ENCODE measurements at regions not wholly inside any gene's neighbourhood (a gene's known extent, or its start where the extent isn't known, plus 50 kb on each side); places are given as distances from the start of the nearest gene placed in this dataset.

DNA sequence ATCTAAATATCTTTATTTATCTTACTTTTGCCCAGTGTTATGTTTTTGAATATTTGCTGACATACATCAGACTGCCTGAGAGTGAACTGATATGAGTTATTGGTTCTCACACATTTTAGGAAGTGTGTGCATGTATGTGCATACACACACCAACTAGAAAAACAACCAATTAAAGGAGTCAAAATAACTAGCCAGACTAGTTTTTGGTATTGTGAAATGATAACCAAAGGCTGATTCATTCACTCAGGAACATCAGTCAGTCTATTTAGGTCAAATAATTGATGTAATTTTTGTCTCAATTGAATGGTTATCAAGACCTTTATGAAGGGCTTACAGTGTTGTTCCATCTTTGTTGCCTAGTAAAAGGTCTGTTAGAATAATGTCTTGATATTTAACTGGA lies 369.3 kb upstream of the VRK2 start:
- H3K9ac ChIP-seq = no peak overlapping the region
- no peak overlapping the region for H3K27ac ChIP-seq
- TF ChIP-seq CTCF (IDR thresholded peaks at IDR 0.05) = no peak
- H3K79me2 ChIP-seq = no peaks in the 10 kb centered on the region
- H3K4me2 ChIP-seq (ENCODE audit: low read length) = no peak overlapping the region
- no peak overlapping the region for H2AFZ ChIP-seq
- no peaks in the 10 kb centered on the region for H3K9me3 ChIP-seq (ENCODE audit: control insufficient read depth, low read length)
- no peaks in the 10 kb centered on the region for H3K4me1 ChIP-seq
- H3K36me3 ChIP-seq (ENCODE audit: control insufficient read depth, insufficient read depth, low read length) = no peaks in the 10 kb centered on the region
- no peaks in the 10 kb centered on the region for H3K27me3 ChIP-seq (ENCODE audit: control insufficient read depth, insufficient read depth, low read length)
- no peak overlapping the region for H3K4me3 ChIP-seq (ENCODE audit: low read depth, low read length)

- no peak overlapping the region for H3K9ac ChIP-seq
- no peak overlapping the region for H3K4me2 ChIP-seq (ENCODE audit: low read length)
- no peak overlapping the region for H3K27ac ChIP-seq
- H3K9me3 ChIP-seq (ENCODE audit: control insufficient read depth, low read length) = no peaks in the 10 kb centered on the region
- no peaks in the 10 kb centered on the region for H3K36me3 ChIP-seq (ENCODE audit: control insufficient read depth, insufficient read depth, low read length)
- H3K4me3 ChIP-seq (ENCODE audit: low read depth, low read length) = no peak overlapping the region
- no peaks in the 10 kb centered on the region for H3K79me2 ChIP-seq
- no peaks in the 10 kb centered on the region for H3K4me1 ChIP-seq
- no peak overlapping the region for H2AFZ ChIP-seq
- H3K27me3 ChIP-seq (ENCODE audit: control insufficient read depth, insufficient read depth, low read length) = no peaks in the 10 kb centered on the region
- TF ChIP-seq CTCF (IDR thresholded peaks at IDR 0.05) = no peak
Observed at GRCh38 chr2:57681650-57682049, 365.0 kb upstream of the VRK2 start.

DNA sequence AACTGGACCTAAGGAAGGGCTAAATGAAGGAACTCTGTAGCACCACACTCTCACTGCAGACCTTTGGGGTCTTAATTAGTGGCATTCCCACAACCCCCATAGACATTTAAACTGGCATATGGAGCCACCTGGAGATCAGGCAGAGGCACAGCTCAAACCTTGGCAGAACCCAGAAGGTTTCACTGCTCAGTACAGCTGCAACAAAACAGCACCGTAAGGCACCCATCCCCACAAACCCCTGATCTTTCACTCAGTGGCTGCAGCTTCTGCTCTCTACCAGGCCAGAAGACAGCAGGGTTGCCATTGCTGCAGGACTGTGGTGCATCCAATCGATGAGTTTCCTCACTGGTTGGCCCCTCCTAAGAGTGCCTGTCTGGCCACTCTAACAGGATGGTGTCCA lies 361.6 kb upstream of the VRK2 start:
- Histone ChIP-seq H3K4me1 (no peaks in the 10 kb centered on the region), H3K9me3 (ENCODE audit: control insufficient read depth, low read length) (no peaks in the 10 kb centered on the region), H3K4me3 (ENCODE audit: low read depth, low read length) (no peak overlapping the region), H3K27ac (no peak overlapping the region), H3K9ac (no peak overlapping the region), H3K27me3 (ENCODE audit: control insufficient read depth, insufficient read depth, low read length) (no peaks in the 10 kb centered on the region), H3K79me2 (no peaks in the 10 kb centered on the region), H2AFZ (no peak overlapping the region), H3K4me2 (ENCODE audit: low read length) (no peak overlapping the region), H3K36me3 (ENCODE audit: control insufficient read depth, insufficient read depth, low read length) (no peaks in the 10 kb centered on the region)
- TF ChIP-seq CTCF (IDR thresholded peaks at IDR 0.05) = no peak

DNA sequence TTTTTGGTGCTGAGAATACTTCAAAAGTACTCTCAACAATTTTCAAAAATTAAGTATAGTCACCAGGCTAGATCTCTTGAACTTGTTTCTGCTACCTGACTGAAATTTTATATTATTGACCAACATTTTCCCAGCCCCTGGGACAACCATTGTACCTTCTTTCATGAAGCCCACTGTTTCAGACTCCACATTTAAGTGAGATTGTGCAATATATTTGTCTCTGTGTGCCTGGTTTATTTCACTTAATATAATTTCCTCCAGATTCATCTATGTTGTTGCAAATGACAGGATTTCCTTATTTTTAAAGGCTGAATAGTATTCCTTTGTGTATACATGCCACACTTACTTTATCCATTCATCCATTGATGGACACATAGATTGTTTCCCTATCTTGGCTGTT lies 354.2 kb upstream of the VRK2 start:
- Histone ChIP-seq H3K27me3 (ENCODE audit: control insufficient read depth, insufficient read depth, low read length) (no peaks in the 10 kb centered on the region), H3K4me2 (ENCODE audit: low read length) (no peak overlapping the region), H3K4me1 (no peaks in the 10 kb centered on the region), H3K9ac (no peak overlapping the region), H3K4me3 (ENCODE audit: low read depth, low read length) (no peak overlapping the region), H3K79me2 (no peaks in the 10 kb centered on the region), H3K36me3 (ENCODE audit: control insufficient read depth, insufficient read depth, low read length) (no peaks in the 10 kb centered on the region), H2AFZ (no peak overlapping the region), H3K27ac (no peak overlapping the region), H3K9me3 (ENCODE audit: control insufficient read depth, low read length) (no peaks in the 10 kb centered on the region)
- no peak for TF ChIP-seq CTCF (IDR thresholded peaks at IDR 0.05)

- Histone ChIP-seq H3K4me2 (ENCODE audit: low read length) (no peak overlapping the region), H3K9me3 (ENCODE audit: control insufficient read depth, low read length) (no peaks in the 10 kb centered on the region), H3K4me1 (no peaks in the 10 kb centered on the region), H3K4me3 (ENCODE audit: low read depth, low read length) (no peak overlapping the region), H3K79me2 (no peaks in the 10 kb centered on the region), H2AFZ (no peak overlapping the region), H3K27ac (no peak overlapping the region), H3K9ac (no peak overlapping the region), H3K27me3 (ENCODE audit: control insufficient read depth, insufficient read depth, low read length) (no peaks in the 10 kb centered on the region), H3K36me3 (ENCODE audit: control insufficient read depth, insufficient read depth, low read length) (no peaks in the 10 kb centered on the region)
- no peak for TF ChIP-seq CTCF (IDR thresholded peaks at IDR 0.05)
Observed at GRCh38 chr2:57693177-57693576, 353.4 kb upstream of the VRK2 start.

Data from parathyroid adenoma (tissue), 2 donors.